Activated T-cell treated with anti-CD3 and anti-CD28 coated beads for 1 hour (primary cell): ENCODE measurements at regions not wholly inside any gene's neighbourhood (a gene's known extent, or its start where the extent isn't known, plus 50 kb on each side); places are given as distances from the start of the nearest gene placed in this dataset.
A peak's percentile ranks its signal among the peaks of the same experiment; 100 is the strongest.
"Not testable (repeated sequence)": the region's sequence is repeated elsewhere in the genome, so short reads cannot be mapped to it uniquely, and the experiment has no call there.

Experiments used
- DNase-seq: peaks from one replicate; pipeline ENCODE4 v3.0.0-alpha.2; 2020; ENCODE audit warnings: low read depth

DNA sequence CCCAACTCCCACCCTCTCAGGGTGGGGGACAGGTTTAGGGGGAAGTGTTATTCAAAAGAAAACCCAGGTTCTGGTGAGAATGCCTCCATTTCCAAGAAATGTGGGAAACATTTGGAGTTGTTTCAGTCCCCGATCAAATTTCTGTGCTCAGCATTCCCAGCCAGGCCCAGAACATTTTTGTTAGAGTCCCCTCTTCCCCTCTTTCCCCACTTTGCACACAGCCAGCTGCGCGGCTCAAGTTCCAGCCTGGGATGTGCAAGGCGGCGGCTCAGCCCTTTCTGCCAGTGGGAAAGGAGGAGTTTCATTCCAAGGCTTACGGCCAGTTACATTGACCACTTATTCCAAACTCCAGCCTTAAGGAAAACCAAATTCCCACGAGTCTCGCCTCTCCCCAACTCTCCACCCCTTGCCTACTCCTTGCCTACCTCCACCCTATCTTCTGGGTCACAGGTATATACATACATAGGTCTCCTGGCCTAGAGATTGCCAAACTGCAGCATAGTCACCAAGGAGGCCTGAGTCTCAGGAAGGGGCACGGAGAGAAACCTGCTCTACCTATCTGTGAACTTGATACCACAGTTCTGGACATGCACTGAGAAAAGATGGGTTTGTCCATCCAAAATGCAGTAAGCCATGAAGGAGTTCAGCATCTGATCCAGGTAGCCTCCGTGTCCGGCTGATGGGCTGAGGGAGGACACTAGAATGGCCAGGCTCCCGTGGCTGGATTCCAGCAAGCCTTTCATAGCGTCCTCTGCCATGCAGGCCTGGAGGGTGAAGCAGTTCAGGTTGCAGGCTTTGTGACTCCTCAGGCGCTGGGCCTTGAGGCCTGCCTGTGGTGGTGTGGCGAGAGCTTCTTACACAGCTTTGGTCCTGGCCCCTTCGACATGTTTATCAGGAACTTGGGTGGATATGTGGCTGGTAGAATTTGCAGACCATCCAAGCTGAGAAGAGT, 154.5 kb downstream of the ZFP36L2 start:
- DNase-seq: no peak

GRCh38 chr2:43070676-43071502, 155.5 kb downstream of the ZFP36L2 start:
- DNase-seq: no peak

DNA sequence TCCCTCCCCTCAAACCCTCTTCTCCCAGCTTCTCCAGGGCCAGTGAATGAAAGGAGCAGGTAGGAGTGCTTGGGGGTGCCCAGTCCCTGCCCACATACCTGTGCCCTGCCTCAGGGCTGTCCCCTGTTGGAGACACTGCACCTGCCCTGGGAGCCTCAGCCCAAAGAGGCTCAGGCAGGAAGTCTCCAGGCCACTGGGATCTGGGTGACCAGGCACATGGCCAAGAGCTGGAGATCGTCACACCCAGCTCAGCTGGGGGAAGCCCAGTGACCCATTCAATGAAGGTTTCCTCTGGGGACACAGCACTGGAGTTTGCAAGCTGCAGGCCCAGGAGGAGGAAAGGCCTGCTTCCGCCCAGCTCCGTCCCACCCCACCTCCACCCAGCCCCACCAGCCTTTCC, 156.4 kb downstream of the ZFP36L2 start:
- DNase-seq: no peak

DNA sequence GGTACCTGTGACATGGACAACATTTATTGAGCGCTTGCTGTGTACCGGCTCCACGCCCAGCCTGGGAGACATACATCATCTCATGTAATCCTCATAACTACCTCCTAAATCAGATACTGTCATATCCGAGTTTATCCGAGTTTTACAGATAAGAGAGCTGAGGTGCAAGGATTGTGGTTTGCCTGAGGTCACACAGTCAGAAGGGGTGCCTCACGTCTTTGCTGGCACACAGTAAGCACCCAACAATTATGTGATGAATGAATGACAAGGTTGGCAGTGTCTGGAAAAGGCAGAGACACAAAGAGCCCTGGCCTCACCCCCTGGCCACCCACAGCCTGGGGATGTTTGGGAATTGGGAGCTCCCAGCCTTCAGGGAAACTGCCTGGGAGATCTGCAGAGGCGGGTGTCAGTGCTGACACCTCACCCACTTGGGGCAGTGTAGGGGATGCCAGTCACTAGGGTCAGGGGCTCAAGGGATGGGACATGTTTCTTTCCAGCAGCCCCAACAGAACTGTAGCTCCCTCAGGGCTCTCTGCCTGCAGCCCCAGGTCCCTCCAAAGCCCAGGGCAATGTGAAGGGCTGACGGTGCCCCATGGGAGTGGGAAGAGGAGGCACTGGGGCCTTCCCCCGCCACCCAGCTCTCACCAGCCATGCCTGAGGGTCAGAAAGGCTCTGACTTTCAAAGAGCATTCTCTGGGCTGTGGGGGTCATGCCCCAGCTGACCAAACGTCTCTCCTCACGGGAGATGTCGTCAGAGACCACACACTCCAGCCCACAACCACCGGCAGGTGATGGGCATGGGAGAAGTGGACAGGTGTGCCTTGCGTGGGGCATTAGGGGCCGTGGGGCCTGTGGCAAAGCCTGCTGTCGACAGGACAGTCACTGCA, 157.5 kb downstream of the ZFP36L2 start:
- DNase-seq: no peak

GRCh38 chr2:43068041-43068533, 158.3 kb downstream of the ZFP36L2 start:
- no peak for DNase-seq

- DNase-seq: no peak
Measured at GRCh38 chr2:43067254-43068040, 159.0 kb downstream of the ZFP36L2 start.

DNA sequence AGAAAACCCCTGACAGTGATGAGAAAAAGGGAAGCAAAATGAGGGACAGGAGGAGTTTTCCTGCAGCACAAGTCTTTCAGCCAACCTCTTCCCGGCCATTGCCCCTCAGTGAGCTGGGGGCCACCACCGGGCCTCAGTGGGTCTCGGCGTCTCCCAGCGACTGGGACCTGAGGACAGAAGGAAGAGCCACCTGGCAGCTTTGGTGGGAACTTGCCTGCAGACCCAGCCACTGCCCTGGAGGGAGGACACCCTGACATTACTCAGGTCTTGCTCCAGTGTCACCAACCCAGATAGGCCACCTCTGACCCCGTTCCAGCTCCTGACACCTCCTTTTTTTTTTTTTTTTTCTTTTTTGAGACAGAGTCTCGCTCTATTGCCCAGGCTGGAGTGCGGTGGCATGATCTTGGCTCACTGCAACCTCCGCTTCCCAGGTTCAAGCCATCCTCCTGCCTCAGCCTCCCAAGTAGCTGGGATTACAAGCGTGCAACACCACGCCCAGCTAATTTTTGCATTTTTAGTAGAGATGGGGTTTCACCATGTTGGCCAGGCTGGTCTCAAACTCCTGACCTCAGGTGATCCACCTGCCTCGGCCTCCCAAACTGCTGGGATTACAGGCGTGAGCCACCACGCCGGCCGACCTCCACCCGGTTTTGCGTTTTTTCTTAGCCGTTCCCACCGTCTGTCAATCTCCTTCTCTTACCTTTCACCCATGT, 159.7 kb downstream of the ZFP36L2 start:
- not testable (repeated sequence) for DNase-seq

GRCh38 chr2:43065871-43066270, 160.5 kb downstream of the ZFP36L2 start:
- no peak for DNase-seq

- DNase-seq: no peak
Measured at GRCh38 chr2:43065036-43065435, 161.4 kb downstream of the ZFP36L2 start.

GRCh38 chr2:43063096-43063495, 163.3 kb downstream of the ZFP36L2 start:
- DNase-seq: not testable (repeated sequence)

DNA sequence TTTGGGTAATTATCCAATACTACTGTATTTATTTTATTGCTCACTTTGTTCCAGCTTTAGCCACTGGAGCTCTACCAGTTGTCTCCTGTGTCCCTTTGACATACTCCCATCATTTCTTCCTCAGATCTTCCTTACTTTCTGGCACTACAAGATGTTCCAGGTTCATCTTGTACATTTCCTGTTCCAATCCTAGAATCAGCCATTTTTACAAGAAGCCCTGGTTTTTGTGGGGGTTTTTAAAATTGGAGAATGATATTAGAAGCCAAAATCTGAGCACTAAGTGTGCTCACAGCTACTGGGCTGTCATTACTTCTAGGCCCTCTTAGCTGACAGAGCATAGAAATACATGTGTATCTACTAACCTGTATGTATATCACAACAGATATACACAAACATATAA, 164.3 kb downstream of the ZFP36L2 start:
- no peak for DNase-seq

DNA sequence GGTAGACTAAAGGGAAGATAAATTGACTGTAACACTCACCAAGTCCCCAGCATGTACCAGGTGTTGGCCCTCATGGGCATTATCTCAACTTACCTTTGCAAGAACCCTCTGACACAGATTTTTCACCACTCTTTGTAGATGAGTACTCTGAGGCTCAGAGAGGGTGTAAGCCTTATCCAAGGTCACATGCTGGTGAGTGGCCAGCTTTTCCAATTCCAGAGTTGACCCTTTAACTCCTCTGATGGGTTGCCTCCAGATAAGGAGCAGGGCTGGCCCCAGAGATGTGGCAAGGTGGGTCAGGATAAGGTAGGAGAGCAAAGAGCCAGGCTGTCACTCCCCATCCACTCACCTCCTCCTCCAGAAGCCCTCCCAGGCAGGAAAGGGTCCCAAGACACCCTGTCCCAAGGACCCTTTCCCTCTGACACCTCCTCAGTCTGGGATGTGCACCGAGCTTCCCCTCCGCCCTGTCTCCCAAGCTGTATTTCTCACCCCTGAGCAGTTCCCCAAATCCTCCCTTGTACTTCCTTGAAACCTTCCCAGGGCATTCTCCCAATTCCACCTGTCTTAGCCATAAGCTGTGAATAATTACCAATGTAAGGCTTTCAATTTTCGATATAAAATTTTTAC, 165.9 kb downstream of the ZFP36L2 start:
- no peak for DNase-seq

DNA sequence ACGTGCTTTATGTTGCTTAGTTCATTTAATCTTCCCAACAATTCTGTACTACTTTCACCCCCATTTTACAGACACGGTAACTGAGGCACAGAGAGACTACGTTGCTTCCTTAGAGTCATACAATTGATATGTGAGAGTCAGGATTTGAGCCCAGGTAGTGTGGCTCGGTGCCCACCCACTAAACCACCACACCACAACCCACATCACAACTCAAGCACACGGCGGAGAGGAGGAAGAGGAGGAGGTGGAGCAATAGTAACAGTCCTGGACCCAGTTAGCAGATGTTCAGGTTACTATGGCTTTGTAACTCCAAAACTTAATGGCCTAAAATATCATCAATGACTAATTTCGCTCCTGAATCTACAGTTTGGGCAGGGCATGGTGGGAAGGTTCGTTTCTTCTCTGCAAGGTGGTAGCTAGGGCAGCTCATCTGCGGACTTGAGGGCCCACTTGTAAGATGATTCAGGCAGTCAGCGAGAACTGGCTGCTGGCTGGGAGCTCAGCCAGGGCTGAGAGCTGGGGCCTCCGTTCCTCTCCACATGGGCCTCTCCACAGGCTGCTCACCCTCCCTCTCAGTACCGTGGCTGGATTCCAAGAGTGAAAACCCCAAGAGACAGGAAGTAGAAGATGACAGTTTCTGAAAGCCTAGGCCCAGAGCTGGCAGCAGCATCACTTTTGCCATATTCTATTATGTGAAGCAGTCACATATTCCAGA, 167.1 kb downstream of the ZFP36L2 start:
- DNase-seq: peak; percentile 30

- no peak for DNase-seq
Measured at GRCh38 chr2:43058726-43059110, 167.7 kb downstream of the ZFP36L2 start.

- DNase-seq: no peak
Measured at GRCh38 chr2:43057742-43058725, 168.4 kb downstream of the ZFP36L2 start.

GRCh38 chr2:43057026-43057741, 169.2 kb downstream of the ZFP36L2 start:
- no peak for DNase-seq

GRCh38 chr2:43055985-43056384, 170.4 kb downstream of the ZFP36L2 start:
- no peak for DNase-seq
